Endometrium (tissue), 2 donors: ENCODE measurements at regions not wholly inside any gene's neighbourhood (a gene's known extent, or its start where the extent isn't known, plus 50 kb on each side); places are given as distances from the start of the nearest gene placed in this dataset.
"Not testable (repeated sequence)": the region's sequence is repeated elsewhere in the genome, so short reads cannot be mapped to it uniquely, and the experiment has no call there.

Experiments
- FAIRE-seq: peaks from 2 replicates; lab custom pipeline; 2012; peaks lifted over from hg19 to GRCh38; lab: Jason Lieb, UNC
- donor health status: control.
- donor health status: control.

DNA sequence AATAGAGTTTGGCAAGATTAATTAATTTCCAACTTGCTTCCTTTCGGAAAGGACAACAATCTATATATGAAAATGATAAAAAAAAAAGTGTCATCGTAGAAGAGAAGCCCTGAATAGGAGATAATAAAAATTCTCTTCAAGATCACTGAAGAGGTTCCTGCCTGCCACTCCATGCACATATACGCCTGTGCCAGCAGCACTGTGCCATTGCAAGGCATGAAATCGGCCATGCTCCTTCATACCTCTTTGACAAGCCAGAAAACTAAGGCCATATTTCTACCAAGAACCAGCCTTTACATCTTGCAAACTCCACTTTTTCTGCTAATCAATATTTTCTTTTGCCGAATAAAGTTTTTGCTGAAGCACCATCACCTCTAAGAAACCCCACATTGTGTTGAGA lies 365.5 kb downstream of the CXXC4 start:
- FAIRE-seq = no peak

DNA sequence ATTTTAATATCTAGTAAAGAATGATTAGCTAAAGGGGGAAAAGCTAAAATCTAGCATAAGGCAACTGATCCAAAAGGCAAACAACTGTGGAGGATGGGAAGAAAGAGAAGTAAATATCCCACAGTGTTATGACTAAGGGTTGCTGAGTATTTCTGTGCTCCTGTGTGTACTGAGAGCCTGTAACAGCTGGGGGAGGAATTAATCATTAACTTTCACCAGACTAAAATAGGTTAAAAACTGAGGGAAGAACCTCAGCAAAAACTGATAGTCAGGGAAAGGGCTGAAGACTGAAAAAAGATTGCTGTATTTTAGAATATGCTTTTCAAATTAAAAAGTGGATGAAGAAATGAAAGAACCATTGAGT lies 365.9 kb downstream of the CXXC4 start:
- no peak for FAIRE-seq

DNA sequence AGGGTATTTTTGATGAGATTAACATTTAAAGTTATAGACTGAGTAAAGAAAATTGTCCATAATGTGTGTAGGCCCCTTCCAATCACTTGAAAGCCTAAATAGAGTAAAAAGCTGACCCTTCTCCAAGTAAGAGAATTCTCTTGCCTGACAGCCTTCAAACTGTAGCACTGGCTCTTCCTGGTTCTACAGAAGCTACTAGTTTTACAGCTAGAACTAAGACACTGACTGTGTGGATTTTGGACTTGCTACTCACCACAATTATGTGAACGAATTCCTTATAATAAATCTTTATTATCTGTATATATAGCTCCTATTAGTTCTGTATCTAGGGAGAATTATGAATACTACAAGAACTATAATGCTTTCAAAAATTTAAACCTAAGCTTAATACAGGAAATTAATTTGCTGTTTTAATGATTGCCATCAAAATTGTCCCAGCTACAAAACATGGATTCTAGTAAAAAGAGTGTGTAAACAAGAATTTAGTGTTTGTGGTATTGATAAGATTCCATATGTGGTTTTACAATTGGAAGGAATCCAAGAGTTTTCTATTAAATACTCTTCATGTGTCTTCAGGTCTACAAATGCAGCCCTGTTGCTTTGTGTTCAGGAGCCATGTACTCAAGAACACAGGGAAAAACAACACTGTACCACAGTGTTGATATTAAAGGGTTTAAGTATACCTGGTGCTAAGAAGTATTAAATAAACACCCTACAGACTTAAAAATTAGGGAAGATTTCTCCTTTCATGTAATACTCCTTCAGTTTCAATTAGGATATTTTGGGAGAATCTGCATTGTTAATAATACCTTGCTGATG lies 366.5 kb downstream of the CXXC4 start:
- FAIRE-seq = no peak

DNA sequence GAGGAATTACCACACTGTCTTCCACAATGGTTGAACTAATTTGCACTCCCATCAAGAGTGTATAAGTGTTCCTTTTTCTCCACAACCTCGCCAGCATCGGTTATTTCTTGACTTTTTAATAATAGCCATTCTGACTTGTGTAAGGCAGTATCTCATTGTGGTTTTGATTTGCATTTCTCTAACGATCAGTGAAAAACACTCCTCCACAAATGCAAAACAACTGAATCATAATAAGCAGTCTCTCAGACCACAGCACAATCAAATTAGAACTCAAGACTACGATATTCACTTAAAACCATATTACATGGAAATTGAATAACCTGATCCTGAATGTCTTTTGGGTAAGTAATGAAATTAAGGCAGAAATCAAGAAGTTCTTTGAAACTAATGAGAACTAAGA lies 371.7 kb downstream of the CXXC4 start:
- FAIRE-seq = no peak

DNA sequence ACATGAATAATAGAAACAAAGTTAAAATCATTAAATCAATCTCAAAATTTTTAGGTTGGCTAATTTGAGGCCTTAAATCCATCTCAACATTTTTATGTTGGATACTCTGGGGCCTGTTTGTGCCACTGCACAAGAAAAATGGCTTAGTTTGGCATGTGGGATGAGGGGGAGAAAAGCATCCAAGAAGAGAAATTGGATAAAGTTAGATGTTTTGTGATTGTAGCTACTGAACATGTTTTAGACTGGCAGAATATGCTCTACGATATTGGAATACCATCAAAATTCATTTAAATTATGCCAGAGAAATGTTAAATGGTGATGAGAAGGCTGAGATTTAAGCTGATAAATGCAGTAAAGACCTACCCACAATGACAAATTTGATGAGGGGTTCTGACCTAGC lies 376.9 kb downstream of the CXXC4 start:
- no peak for FAIRE-seq

DNA sequence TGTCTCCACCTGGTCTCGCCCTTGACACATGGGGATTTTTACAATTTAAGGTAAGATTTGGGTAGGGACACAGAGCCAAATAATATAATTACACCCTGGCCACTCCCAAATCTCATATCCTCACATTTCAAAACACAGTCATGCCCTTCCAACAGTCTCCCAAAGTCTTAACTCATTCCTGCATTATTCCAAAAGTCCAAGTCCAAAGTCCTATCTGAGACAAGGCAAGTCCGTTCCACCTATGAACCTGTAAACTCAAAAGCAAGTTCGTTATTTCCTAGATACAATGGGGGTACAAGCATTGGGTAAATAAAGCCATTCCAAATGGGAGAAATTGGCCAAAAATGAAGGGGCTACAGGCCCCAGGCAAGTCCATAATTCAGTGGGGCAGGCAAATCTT lies 380.8 kb downstream of the CXXC4 start:
- no peak for FAIRE-seq

DNA sequence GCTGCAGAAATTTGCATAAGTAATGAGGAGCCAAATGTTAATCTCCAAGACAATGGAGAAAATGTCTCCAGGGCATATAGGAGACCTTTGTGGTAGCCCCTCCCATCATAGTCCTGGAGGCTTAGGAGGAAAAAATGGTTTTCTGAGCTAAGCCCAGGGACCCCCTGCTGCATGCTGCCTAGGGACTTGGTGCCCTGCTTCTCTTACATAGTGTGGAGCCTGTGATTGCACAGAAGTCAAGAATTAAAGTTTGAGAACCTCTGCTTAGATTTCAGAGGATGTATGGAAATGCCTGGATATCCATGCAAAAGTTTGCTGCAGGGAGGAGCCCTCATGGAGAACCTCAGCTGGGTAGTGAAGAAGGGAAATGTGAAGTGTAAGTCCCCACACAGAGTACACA lies 379.4 kb upstream of the TACR3 start:
- FAIRE-seq = no peak

DNA sequence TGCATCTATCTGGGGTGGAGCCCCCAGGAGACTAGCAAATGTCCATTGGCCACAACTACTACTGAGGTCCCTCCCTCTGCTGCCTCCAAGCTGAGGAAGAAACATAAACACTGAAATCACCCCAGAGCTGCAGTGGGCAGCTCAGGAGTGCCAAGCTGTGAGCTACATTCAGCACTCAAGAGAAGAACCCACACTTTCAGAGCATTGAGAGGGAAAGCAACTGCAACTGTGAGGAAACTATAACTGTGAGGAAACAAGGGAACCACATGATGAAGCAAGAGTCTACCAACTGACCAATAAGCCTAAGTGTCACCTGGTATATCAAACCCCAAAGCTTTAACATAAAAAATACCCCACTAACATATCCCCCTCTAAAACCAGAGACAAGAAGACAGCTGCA lies 373.5 kb upstream of the TACR3 start:
- no peak for FAIRE-seq

DNA sequence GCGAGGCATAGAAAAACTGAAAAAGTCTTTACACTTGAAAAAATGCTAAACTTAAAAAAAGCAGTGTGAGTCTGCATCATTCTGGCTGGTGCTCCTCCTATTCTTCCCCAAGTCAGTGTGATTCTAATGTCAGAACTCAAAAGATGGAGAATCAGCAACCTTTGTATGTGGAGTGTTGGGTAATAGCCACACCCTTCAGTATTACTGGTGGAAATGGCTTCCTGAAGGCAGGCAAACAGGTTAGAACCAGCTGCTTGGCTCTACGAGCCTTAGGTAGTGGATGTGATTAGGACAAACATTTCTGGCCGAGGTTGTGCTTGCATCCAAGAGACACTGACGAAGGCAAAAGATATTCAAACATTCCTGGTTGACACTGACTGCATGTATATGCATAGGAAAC lies 353.4 kb upstream of the TACR3 start:
- no peak for FAIRE-seq

DNA sequence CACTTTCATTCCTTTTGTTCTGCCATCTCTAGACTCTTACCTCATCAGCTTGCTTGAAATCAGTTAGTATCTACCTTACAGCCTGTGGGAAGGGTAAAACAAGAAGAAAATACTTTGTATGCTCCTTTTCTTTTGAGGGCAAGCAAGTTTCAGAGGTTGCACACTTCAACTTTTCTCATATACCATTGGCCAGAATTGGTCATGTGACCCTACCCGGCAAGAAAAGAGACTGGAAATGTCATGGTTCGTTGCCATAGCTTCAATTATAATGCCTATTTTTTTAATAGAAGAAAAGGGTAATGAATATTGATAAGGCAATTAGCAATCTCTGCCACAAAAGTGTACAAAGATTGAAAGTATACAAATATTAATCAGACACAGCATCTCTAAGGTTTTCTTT lies 346.7 kb upstream of the TACR3 start:
- FAIRE-seq = no peak

DNA sequence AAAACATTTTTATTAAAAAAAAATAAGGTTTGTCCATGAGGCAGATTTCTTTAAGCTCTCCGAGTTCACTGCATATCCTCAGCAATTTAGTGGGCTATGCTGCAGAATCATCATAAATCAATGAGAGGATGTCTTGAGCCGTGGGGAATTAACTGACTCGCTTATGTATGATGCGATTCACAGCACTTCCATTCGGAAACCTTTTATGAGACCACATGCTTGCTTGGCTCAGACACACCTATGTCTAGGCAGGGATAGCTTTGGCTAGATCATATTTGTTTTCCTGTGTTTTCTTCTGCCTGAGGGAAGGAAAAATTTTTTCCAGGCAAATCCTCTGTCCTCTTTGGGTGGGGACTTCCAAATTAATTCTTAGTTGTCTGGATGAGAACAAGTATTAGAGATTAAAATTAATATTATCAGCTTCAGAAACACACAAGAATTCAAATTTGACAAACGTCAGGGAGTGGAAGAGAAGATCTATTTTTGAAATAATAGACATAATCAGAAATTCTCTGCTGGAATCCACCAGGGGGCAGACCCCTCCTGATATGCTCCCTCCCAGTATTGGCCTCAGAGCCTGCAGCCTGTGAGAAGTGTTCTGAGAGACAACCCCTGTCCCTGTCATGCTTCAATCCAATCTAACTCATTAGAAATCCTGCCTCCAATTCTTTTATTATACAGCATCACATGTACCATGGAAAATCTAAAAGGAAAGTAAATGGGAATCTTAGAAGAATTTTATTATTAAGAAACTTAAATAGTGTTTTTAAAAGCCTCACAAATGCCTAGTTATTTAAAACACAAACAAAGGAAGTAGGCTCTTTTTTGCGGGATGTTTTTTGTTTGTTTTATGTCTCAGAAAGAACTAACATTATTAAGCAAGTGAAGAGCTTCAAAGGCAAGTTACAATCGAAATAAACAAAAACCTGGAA lies 345.1 kb upstream of the TACR3 start:
- FAIRE-seq = peak; percentile 54

DNA sequence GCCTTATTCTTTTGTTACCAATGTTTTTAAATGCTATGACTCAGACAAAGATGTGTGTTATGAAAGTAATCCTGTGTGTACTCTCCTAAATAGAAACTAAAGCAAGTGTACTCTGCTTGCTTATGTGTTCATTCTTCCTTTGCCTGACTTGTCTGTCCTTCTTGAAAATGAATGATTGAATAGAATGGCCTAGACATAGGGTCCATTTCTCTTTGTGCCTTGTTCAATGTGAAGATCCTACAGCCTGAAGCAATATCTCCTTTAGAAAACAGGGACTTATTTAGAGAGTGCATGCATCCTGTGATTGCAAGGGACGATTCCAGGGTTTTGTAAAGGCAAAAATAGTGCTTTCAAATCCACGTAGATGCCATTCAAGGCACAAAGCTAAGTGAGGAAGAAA lies 343.6 kb upstream of the TACR3 start:
- no peak for FAIRE-seq

DNA sequence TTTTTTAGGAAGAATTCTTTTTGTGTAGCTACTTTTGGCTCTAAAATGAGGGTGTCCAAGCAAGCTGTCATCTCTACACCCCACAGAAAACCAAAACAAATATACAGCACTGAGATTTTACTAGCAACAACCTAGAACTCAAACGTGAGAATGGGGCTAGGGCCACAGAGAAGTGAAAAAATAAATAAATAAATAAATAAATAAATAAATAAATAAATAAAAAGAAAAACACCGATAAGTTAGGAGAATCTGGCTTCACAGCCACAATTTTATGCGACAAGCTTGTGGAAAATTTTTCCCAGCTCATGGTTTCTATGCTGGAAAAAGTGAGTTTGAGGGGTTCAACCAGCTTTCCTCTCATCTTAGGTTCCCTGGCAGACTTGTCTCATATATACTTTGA lies 324.6 kb upstream of the TACR3 start:
- no peak for FAIRE-seq

DNA sequence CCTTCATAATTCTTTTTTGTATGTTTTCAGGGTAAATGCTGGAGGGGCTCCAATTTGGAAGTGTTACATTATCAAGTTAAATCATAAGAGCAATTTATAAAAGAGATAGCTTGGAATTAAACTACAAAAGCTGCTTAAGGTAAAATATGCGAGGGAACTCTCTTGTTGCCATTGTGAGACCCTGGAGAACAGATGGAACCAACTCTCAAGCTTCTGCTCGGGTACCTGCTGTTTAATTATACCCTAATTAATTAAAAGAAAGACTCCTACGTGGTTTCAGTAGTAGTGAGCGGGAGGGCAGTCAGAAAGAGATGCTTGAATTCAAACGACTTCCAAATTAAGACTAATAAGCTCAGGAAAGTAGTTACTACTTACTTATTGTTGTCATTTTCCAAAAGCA lies 313.1 kb upstream of the TACR3 start:
- FAIRE-seq = no peak

DNA sequence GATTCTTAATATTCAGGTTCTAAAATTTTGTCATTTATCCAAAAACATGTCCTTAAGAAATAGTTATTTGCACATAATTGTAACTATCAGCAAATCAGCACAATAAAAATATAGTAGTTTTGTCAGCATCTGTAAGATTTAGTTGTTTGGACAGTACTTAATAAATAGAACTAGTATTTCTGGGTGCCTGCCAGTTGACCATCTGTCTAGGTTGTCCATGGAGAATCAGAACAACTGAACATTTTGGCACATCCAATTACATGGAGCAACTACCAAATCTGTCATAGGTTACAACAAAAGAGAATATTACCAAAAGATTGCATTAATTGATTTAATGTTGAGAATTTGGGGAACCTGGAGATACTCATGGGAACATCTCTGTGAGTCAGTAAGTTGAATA lies 305.5 kb upstream of the TACR3 start:
- FAIRE-seq = no peak

DNA sequence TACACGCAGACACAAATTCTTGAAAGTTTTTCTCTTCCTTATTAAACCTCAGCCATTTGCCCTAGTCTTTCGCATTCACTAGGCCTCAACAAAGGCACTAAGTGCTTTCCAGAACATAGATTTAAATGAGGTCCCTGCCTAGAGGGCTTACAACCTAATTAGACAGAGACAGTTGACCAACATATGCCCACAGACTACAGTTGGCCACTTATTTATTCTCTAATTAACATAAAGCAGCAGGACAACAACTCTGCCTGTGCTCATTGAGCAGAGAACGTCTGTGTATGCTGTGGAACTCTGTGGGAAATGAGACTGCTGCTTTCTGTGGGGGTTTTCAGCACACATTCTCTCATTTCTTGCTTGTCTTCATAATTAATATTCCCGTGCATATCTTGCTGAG lies 303.0 kb upstream of the TACR3 start:
- no peak for FAIRE-seq

DNA sequence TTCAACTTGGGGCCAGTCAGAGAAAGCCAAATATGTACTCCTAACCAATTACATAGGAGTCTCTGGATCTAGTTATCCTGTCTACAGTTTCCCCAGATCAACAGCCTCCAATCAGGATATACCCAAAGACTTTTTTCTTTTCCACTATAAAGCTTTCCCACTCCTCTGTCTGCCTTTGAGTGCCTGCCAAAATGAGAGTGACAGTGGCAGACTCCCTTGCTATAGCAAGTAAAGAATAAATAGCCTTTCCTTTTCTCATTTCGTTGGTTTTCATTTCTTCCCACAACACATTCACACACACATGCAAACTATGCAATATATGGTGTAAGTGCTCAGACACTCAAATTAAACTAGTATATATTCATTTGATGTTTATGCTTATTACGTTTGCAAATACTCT lies 302.4 kb upstream of the TACR3 start:
- no peak for FAIRE-seq

DNA sequence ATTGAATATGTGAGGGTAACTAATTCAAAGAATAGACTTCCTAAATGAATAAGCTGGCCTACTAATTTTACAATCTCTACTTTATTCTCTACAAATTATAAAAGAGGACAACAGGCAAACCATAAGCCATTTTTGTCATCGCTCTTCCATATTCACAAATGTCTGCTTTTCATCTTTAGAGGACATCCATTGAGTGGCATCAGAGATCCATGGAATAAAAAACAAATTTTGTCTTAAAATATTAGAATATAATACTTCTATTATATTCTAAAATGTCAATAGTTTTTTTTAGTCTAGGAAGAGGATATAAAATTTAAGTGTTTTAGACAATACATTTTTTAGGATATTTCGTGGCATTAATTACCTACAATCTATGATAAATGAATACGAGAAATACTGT lies 300.9 kb upstream of the TACR3 start:
- FAIRE-seq = no peak

DNA sequence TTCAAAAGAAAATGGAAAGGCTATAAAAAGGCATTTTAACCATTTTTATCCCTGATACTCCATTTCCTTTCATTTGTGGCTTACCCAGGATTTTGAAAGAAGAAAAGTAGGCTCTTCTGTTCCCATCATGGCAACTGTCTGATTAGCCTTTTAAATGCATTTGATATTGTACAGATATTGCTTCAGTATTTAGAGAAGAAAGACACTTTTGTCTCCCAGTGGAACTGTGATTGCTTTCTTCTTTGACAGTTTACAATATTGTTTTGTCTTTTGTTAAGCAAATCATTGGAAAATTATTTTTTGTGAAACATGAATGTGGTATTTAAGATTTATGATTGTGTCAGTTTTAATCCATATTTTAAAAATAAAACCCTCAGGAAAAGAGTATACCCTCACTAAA lies 297.4 kb upstream of the TACR3 start:
- FAIRE-seq = no peak

DNA sequence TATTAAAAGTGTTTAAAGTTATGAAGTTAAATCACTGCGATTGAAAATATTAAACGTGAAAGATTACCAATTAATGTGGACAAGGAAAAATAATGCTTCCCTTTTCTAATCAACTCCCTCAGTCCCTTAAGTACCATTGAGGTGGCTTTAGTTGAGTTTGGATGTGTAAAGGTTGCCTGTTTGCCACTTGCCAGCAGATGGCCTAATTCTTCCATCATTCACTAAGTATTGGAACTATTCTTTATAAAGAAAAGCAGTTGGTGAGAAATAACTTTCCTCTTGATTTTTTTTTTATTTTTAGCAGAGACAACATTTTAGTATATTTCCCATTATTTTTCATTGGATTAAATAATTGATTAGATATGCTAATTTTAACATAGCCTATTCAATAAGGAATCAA lies 295.9 kb upstream of the TACR3 start:
- FAIRE-seq = peak; percentile 23

DNA sequence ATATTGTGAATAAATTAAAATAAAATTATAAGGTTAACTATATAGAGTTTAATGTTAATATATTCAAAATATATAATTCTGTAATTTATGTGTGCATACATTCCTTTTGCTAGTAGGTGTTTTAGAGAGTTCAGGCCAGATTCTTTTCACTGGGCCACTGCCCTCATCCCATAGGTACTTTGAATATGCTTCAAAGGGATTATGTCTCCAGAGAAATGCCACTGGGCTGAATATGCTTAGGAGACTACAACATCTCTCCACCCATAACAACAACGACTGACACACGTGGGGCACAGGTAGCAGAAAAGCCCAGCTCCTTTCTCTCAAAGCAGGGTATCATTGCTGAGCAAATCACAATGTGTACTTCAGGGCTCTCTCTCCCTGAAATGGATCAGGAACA lies 290.9 kb upstream of the TACR3 start:
- FAIRE-seq = no peak

DNA sequence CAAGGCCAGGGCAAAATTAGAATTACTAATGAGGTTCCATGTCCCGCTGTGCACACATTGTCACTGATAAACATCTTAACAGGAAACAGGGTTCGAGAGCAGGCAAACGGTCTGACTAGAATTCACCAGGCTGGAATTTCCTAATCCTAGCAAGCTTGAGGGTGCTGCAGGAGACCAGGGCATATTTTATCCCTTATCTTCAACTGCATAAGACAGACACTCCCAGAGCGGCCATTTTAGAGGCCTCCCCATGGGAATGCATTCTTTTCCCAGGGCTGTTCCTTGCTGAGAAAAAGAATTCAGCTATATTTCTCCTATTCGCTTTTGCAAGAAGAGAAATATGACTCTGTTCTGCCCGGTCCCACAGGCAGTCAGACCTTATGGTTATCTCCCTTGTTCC lies 282.5 kb upstream of the TACR3 start:
- FAIRE-seq = not testable (repeated sequence)

DNA sequence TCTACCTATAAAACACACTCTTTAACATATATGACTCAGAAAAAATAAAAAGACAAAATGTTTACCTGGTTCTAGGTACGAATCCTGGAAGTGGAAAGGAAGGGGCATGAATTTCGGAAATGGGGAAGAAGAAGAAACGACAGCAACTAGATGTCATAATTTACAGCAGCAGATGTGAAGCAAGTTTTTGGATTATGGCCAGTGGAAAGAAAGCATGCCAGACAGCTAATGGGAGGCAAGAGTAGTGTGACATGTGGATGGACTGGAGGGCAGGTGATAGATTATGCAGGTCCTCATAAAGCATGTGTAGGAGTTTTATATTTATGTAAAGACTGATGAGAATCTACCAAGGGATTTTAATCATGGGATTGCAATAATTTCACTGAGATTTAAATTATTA lies 279.0 kb upstream of the TACR3 start:
- no peak for FAIRE-seq

DNA sequence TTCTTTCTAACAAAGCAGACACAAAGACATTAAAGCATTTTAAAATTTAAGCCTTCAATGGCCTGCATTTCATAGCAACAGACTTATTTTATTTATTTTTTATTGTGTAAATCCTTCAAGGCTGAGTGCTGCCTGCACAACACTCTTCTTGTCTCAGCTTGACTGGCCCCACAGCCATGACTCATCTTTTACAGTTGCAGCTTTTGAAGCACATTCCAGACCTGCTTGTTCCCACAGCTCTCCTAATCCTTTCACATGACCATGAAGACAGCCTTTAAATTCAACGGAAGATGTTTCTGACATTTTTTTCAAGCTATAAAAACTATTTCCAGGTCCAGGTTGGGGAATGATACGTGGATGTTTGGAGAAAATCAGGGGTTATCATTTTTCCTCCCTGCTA lies 276.9 kb upstream of the TACR3 start:
- FAIRE-seq = no peak
